ENCODE measurements at regions not wholly inside any gene's neighbourhood (a gene's known extent, or its start where the extent isn't known, plus 50 kb on each side); places are given as distances from the start of the nearest gene placed in this dataset.

GRCh38 chr2:7527165-7527722, 610.0 kb downstream of the RNF144A start:
- no peak for TF ChIP-seq YY1 (IDR thresholded peaks at IDR 0.05; ENCODE audit: insufficient read depth, insufficient read length)
- TF ChIP-seq SUZ12 (IDR thresholded peaks at IDR 0.05; ENCODE audit: extremely low read depth, insufficient read depth, insufficient read length), result no peak
- no peak for TF ChIP-seq ZNF274 (IDR thresholded peaks at IDR 0.05; ENCODE audit: low read depth, low read length)

Measured in NT2/D1 (cell line).